CD4-positive, alpha-beta memory T cell (primary cell): ENCODE measurements at regions not wholly inside any gene's neighbourhood (a gene's known extent, or its start where the extent isn't known, plus 50 kb on each side); places are given as distances from the start of the nearest gene placed in this dataset.
"Not testable (repeated sequence)": the region's sequence is repeated elsewhere in the genome, so short reads cannot be mapped to it uniquely, and the experiment has no call there.

Experiments used
- CTCF ChIA-PET: fragments of 350-600 bp; sonication (Branson Sonifier 250); formaldehyde crosslinking; loops from one replicate; lab custom pipeline; 2021; ENCODE audit warnings: inconsistent platforms; ENCODE audit not compliant: partially characterized antibody; lab: Charles Lee
- POLR2A ChIA-PET: fragments of 350-600 bp; sonication (Branson Sonifier 250); formaldehyde crosslinking; loops from one replicate; lab custom pipeline; 2021; ENCODE audit not compliant: partially characterized antibody; lab: Charles Lee
- DNase-seq, 5 donors: peaks; one replicate each; pipeline versions ENCODE4 v3.0.0 to v3.0.0-alpha.2; 2020 to 2022; ENCODE audit warnings: mixed read lengths in 1 of 5
- H3K27ac ChIP-seq: one replicate; pipeline ENCODE4 v1.7.0; 2013; ENCODE audit warnings: low read depth, low read length
- H3K27me3 ChIP-seq: 2 replicates; pipeline ENCODE4 v1.7.0; 2013; ENCODE audit warnings: mild to moderate bottlenecking, low read length, moderate library complexity; ENCODE audit not compliant: insufficient read depth
- H3K36me3 ChIP-seq: 2 replicates; pipeline ENCODE4 v1.7.0; 2013; ENCODE audit warnings: mild to moderate bottlenecking, low read length, moderate library complexity; ENCODE audit not compliant: insufficient read depth
- H3K4me1 ChIP-seq: 2 replicates; pipeline ENCODE4 v1.7.0; 2013; ENCODE audit warnings: mild to moderate bottlenecking, low read length, moderate library complexity; ENCODE audit not compliant: insufficient read depth
- H3K4me3 ChIP-seq, 2 donors: one replicate each; pipeline ENCODE4 v1.7.0; 2013; ENCODE audit warnings: low read length in 2 of 2, mild to moderate bottlenecking in 1 of 2
- H3K9me3 ChIP-seq, 2 donors: one replicate each; pipeline ENCODE4 v1.7.0; 2013; ENCODE audit warnings: low read length in 2 of 2, control low read depth in 1 of 2; ENCODE audit not compliant: control insufficient read depth in 1 of 2
- H3K27ac Mint-ChIP-seq, 7 donors: one replicate each; pipeline ENCODE4 v1.8.0; 2020 to 2021; ENCODE audit warnings: mixed read lengths in 7 of 7, mild to moderate bottlenecking in 6 of 7, inconsistent platforms in 3 of 7, moderate library complexity in 3 of 7
- H3K27me3 Mint-ChIP-seq, 2 donors: one replicate each; pipeline ENCODE4 v1.8.0; 2020 to 2021; ENCODE audit warnings: mixed read lengths in 2 of 2
- H3K36me3 Mint-ChIP-seq, 2 donors: one replicate each; pipeline ENCODE4 v1.8.0; 2020 to 2021; ENCODE audit warnings: mixed read lengths in 2 of 2, inconsistent platforms in 1 of 2, mild to moderate bottlenecking in 1 of 2
- H3K4me1 Mint-ChIP-seq, 4 donors: one replicate each; pipeline ENCODE4 v1.8.0; 2020 to 2021; ENCODE audit warnings: mixed read lengths in 4 of 4, mild to moderate bottlenecking in 1 of 4
- H3K4me3 Mint-ChIP-seq, 8 donors: one replicate each; pipeline ENCODE4 v1.8.0; 2020 to 2021; ENCODE audit warnings: mixed read lengths in 8 of 8, mild to moderate bottlenecking in 7 of 8, moderate library complexity in 6 of 8, inconsistent platforms in 3 of 8
- H3K9me3 Mint-ChIP-seq, 8 donors: one replicate each; pipeline ENCODE4 v1.8.0; 2020 to 2021; ENCODE audit warnings: mixed read lengths in 8 of 8, mild to moderate bottlenecking in 5 of 8, inconsistent platforms in 3 of 8, moderate library complexity in 1 of 8
- intact Hi-C: fragments of 100-400 bp; cut with micrococcal nuclease; formaldehyde crosslinking; loops from one replicate; pipeline ENCODE4 v1.15.1; 2023

GRCh38 chr4:42308247-42308646, 89.0 kb upstream of the SHISA3 start:
- Histone ChIP-seq H3K36me3 (no peaks in the 10 kb centered on the region), H3K9me3 (no peaks in the 10 kb centered on the region), H3K4me1 (no peaks in the 10 kb centered on the region), H3K4me3 (no peak overlapping the region), H3K27me3 (no peaks in the 10 kb centered on the region), H3K27ac (no peak overlapping the region)
- POLR2A ChIA-PET, result no interaction called here
- DNase-seq, result no peak
- intact Hi-C loops, result no loop called here
- Mint-ChIP-seq H3K4me3 (no peak overlapping the region), H3K27me3 (peaks cover 4 to 8% of the 10 kb centered on the region in 2 donors), H3K27ac (no peak overlapping the region), H3K4me1 (no peaks in the 10 kb centered on the region), H3K36me3 (no peaks in the 10 kb centered on the region), H3K9me3 (peaks cover 0 to 8% (median 0%) of the 10 kb centered on the region in 8 donors)
- CTCF ChIA-PET, result no interaction called here

GRCh38 chr4:42309361-42310260, 87.7 kb upstream of the SHISA3 start:
- DNase-seq, result no peak
- no peak overlapping the region for H3K27ac ChIP-seq
- no peaks in the 10 kb centered on the region for H3K9me3 ChIP-seq
- peaks cover 2 to 10% of the 10 kb centered on the region in 2 donors for H3K27me3 Mint-ChIP-seq
- no peaks in the 10 kb centered on the region for H3K4me1 Mint-ChIP-seq
- no peak overlapping the region for H3K4me3 ChIP-seq
- H3K27ac Mint-ChIP-seq, result no peak overlapping the region
- ChIA-PET CTCF (no interaction called here), POLR2A (no interaction called here)
- H3K27me3 ChIP-seq, result no peaks in the 10 kb centered on the region
- no peak overlapping the region for H3K4me3 Mint-ChIP-seq
- intact Hi-C loops, result no loop called here
- no peaks in the 10 kb centered on the region for H3K4me1 ChIP-seq
- H3K36me3 Mint-ChIP-seq, result no peaks in the 10 kb centered on the region
- H3K36me3 ChIP-seq, result no peaks in the 10 kb centered on the region
- peaks cover 0 to 7% (median 0%) of the 10 kb centered on the region in 8 donors for H3K9me3 Mint-ChIP-seq

- CTCF ChIA-PET, result no interaction called here
- Histone ChIP-seq H3K36me3 (no peaks in the 10 kb centered on the region), H3K27ac (no peak overlapping the region), H3K27me3 (no peaks in the 10 kb centered on the region), H3K4me3 (no peak overlapping the region), H3K4me1 (no peaks in the 10 kb centered on the region), H3K9me3 (no peaks in the 10 kb centered on the region)
- DNase-seq, result no peak
- intact Hi-C loops, result no loop called here
- peaks cover 0 to 7% (median 0%) of the 10 kb centered on the region in 8 donors for H3K9me3 Mint-ChIP-seq
- peaks cover 2 to 10% of the 10 kb centered on the region in 2 donors for H3K27me3 Mint-ChIP-seq
- POLR2A ChIA-PET, result no interaction called here
- no peak overlapping the region for H3K27ac Mint-ChIP-seq
- H3K4me1 Mint-ChIP-seq, result no peaks in the 10 kb centered on the region
- H3K4me3 Mint-ChIP-seq, result no peak overlapping the region
- no peaks in the 10 kb centered on the region for H3K36me3 Mint-ChIP-seq
These were observed 86.9 kb upstream of the SHISA3 start for GRCh38 chr4:42310358-42310757.

GRCh38 chr4:42310806-42311205, 86.5 kb upstream of the SHISA3 start:
- H3K36me3 Mint-ChIP-seq, result no peaks in the 10 kb centered on the region
- no peaks in the 10 kb centered on the region for H3K4me1 ChIP-seq
- ChIA-PET CTCF (no interaction called here), POLR2A (no interaction called here)
- H3K27ac Mint-ChIP-seq, result no peak overlapping the region
- H3K9me3 Mint-ChIP-seq, result peaks cover 0 to 7% (median 0%) of the 10 kb centered on the region in 8 donors
- H3K4me1 Mint-ChIP-seq, result no peaks in the 10 kb centered on the region
- H3K4me3 ChIP-seq, result no peak overlapping the region
- DNase-seq, result no peak
- H3K27ac ChIP-seq, result no peak overlapping the region
- no peaks in the 10 kb centered on the region for H3K9me3 ChIP-seq
- no peaks in the 10 kb centered on the region for H3K36me3 ChIP-seq
- H3K27me3 Mint-ChIP-seq, result peaks cover 2 to 13% of the 10 kb centered on the region in 2 donors
- no peak overlapping the region for H3K4me3 Mint-ChIP-seq
- intact Hi-C loops, result no loop called here
- no peaks in the 10 kb centered on the region for H3K27me3 ChIP-seq

- peaks cover 0 to 7% (median 0%) of the 10 kb centered on the region in 8 donors for H3K9me3 Mint-ChIP-seq
- H3K27ac Mint-ChIP-seq, result no peak overlapping the region
- intact Hi-C loops, result no loop called here
- H3K4me1 Mint-ChIP-seq, result no peaks in the 10 kb centered on the region
- DNase-seq, result no peak
- Histone ChIP-seq H3K27me3 (no peaks in the 10 kb centered on the region), H3K4me3 (no peak overlapping the region), H3K36me3 (no peaks in the 10 kb centered on the region), H3K4me1 (no peaks in the 10 kb centered on the region), H3K9me3 (no peaks in the 10 kb centered on the region), H3K27ac (no peak overlapping the region)
- POLR2A ChIA-PET, result no interaction called here
- no peak overlapping the region for H3K4me3 Mint-ChIP-seq
- CTCF ChIA-PET, result no interaction called here
- peaks cover 2 to 13% of the 10 kb centered on the region in 2 donors for H3K27me3 Mint-ChIP-seq
- H3K36me3 Mint-ChIP-seq, result no peaks in the 10 kb centered on the region
These were observed 85.7 kb upstream of the SHISA3 start for GRCh38 chr4:42311591-42311990.

GRCh38 chr4:42313420-42313819, 83.9 kb upstream of the SHISA3 start:
- H3K4me3 ChIP-seq, H3K36me3 Mint-ChIP-seq, H3K4me1 ChIP-seq, H3K9me3 ChIP-seq, H3K27ac ChIP-seq, H3K36me3 ChIP-seq, H3K4me3 Mint-ChIP-seq, H3K9me3 Mint-ChIP-seq, DNase-seq, intact Hi-C loops, H3K4me1 Mint-ChIP-seq, POLR2A ChIA-PET, CTCF ChIA-PET, H3K27me3 ChIP-seq, H3K27ac Mint-ChIP-seq: not testable (repeated sequence)
- peaks cover 2 to 15% of the 10 kb centered on the region in 2 donors for H3K27me3 Mint-ChIP-seq

- intact Hi-C loops, result no loop called here
- no peaks in the 10 kb centered on the region for H3K36me3 Mint-ChIP-seq
- ChIA-PET CTCF (no interaction called here), POLR2A (no interaction called here)
- H3K36me3 ChIP-seq, result no peaks in the 10 kb centered on the region
- no peaks in the 10 kb centered on the region for H3K9me3 ChIP-seq
- no peak overlapping the region for H3K4me3 Mint-ChIP-seq
- H3K4me1 Mint-ChIP-seq, result no peaks in the 10 kb centered on the region
- H3K27ac ChIP-seq, result no peak overlapping the region
- no peak overlapping the region for H3K4me3 ChIP-seq
- H3K9me3 Mint-ChIP-seq, result peaks cover 0 to 4% (median 0%) of the 10 kb centered on the region in 8 donors
- no peaks in the 10 kb centered on the region for H3K27me3 ChIP-seq
- H3K4me1 ChIP-seq, result no peaks in the 10 kb centered on the region
- no peak for DNase-seq
- no peak overlapping the region for H3K27ac Mint-ChIP-seq
- peaks cover 4 to 15% of the 10 kb centered on the region in 2 donors for H3K27me3 Mint-ChIP-seq
These were observed 83.4 kb upstream of the SHISA3 start for GRCh38 chr4:42313872-42314271.
